Endothelial cell of umbilical vein (primary cell): ENCODE measurements at regions not wholly inside any gene's neighbourhood (a gene's known extent, or its start where the extent isn't known, plus 50 kb on each side); places are given as distances from the start of the nearest gene placed in this dataset.

Source experiments
- BruUV-seq: library from RNA; stranded (reverse); fragments of 400-500 nt; replicated peaks from 2 replicates; lab custom pipeline; 2021; lab: Mats Ljungman, UMichigan
- CTCF ChIA-PET: fragments of 300-600, 350-600 bp; sonication (Branson Sonifier 250); formaldehyde crosslinking; loops from one replicate; lab custom pipeline; 2021; ENCODE audit warnings: antibody characterized with exemption, inconsistent platforms; lab: Charles Lee
- POLR2A ChIA-PET: fragments of 300-600, 350-600 bp; sonication (Branson Sonifier 250); formaldehyde crosslinking; loops from one replicate; lab custom pipeline; 2021; ENCODE audit warnings: antibody characterized with exemption, inconsistent platforms; lab: Charles Lee
- DNase-seq: peaks from one replicate; pipeline ENCODE4 v3.0.0-alpha.2; 2011; ENCODE audit warnings: low read depth, low spot score
- FAIRE-seq: peaks from 2 replicates; lab custom pipeline; 2011; peaks lifted over from hg19 to GRCh38; lab: Jason Lieb, UNC
- H2AFZ ChIP-seq: 2 replicates; pipeline ENCODE4 v1.6.0; 2012; ENCODE audit warnings: low read depth, low read length, control low read depth, inconsistent platforms
- H3K27ac ChIP-seq: 2 replicates; pipeline ENCODE4 v1.5.1; 2011; ENCODE audit warnings: low read depth, mild to moderate bottlenecking, control low read depth, low read length, moderate library complexity; ENCODE audit not compliant: insufficient read depth
- H3K27me3 ChIP-seq, 2 experiments: 2 replicates each; pipeline versions ENCODE4 v1.6.0 to v1.6.1; 2011; ENCODE audit warnings: low read length in 2 of 2, mixed read lengths in 1 of 2; ENCODE audit not compliant: control insufficient read depth in 2 of 2, insufficient read depth in 2 of 2
- H3K36me3 ChIP-seq, 2 experiments: 2 replicates in 1 of 2; 3 replicates in 1 of 2; pipeline ENCODE4 v1.5.1; 2011; ENCODE audit warnings: low read length in 2 of 2, mild to moderate bottlenecking in 1 of 2, moderate library complexity in 1 of 2; ENCODE audit not compliant: control insufficient read depth in 2 of 2, insufficient read depth in 2 of 2; ENCODE audit errors: extremely low read depth in 1 of 2
- H3K4me1 ChIP-seq: 3 replicates; pipeline ENCODE4 v1.5.1; 2011; ENCODE audit warnings: mild to moderate bottlenecking, low read length; ENCODE audit not compliant: control insufficient read depth, insufficient read depth; ENCODE audit errors: extremely low read depth
- H3K4me2 ChIP-seq: 2 replicates; pipeline ENCODE4 v1.6.1; 2011; ENCODE audit warnings: low read length, control low read depth, mixed read lengths; ENCODE audit not compliant: insufficient read depth
- H3K4me3 ChIP-seq, 3 experiments: fragments of 200-600 bp in 1 of 3; sonication (generic), shearing (Covaris generic) in 1 of 3; replicated peaks in 1 of 3; 2 replicates each; pipeline ENCODE4 v1.5.1; 2011 to 2016; ENCODE audit warnings: control low read depth in 3 of 3, low read length in 3 of 3, mild to moderate bottlenecking in 2 of 3, inconsistent platforms in 1 of 3, low read depth in 1 of 3, moderate library complexity in 1 of 3; ENCODE audit not compliant: insufficient read depth in 1 of 3
- H3K79me2 ChIP-seq: 2 replicates; pipeline ENCODE4 v1.6.0; 2012; ENCODE audit warnings: low read length, inconsistent platforms; ENCODE audit not compliant: control insufficient read depth, insufficient read depth
- H3K9ac ChIP-seq: replicated peaks from 2 replicates; pipeline ENCODE3; 2011; ENCODE audit warnings: low read length, control low read depth; ENCODE audit not compliant: insufficient read depth; ENCODE audit errors: extremely low read depth
- H3K9me1 ChIP-seq: replicated peaks from 3 replicates; pipeline ENCODE4 v1.6.0; 2011; ENCODE audit warnings: mild to moderate bottlenecking, low read length; ENCODE audit not compliant: control insufficient read depth, insufficient read depth; ENCODE audit errors: extremely low read depth
- H3K9me3 ChIP-seq: replicated peaks from 2 replicates; pipeline ENCODE4 v1.5.1; 2012; ENCODE audit warnings: low read length, inconsistent platforms; ENCODE audit not compliant: control insufficient read depth, insufficient read depth
- H4K20me1 ChIP-seq: replicated peaks from 2 replicates; pipeline ENCODE3; 2011; ENCODE audit warnings: mild to moderate bottlenecking, low read length; ENCODE audit not compliant: control insufficient read depth, insufficient read depth; ENCODE audit errors: extremely low read depth
- EZH2 ChIP-seq: IDR thresholded peaks from 2 replicates; pipeline ENCODE4 v1.6.1; 2012; ENCODE audit warnings: borderline replicate concordance, low read depth, mild to moderate bottlenecking, moderate library complexity, low read length, inconsistent platforms; ENCODE audit not compliant: severe bottlenecking
- FOS ChIP-seq: IDR thresholded peaks from 2 replicates; pipeline ENCODE4 v1.6.1; 2011; ENCODE audit warnings: mild to moderate bottlenecking, low read length, moderate library complexity, borderline replicate concordance; ENCODE audit not compliant: insufficient read depth
- GATA2 ChIP-seq: IDR thresholded peaks from 2 replicates; pipeline ENCODE4 v1.7.0; 2011; ENCODE audit warnings: low read depth, mild to moderate bottlenecking, moderate library complexity, mixed read lengths, low read length; ENCODE audit not compliant: insufficient read length, insufficient read depth
- JUN ChIP-seq: IDR thresholded peaks from 2 replicates; pipeline ENCODE4 v1.6.1; 2011; ENCODE audit warnings: borderline replicate concordance, low read depth; ENCODE audit not compliant: insufficient read length, insufficient read depth
- MYC ChIP-seq: IDR thresholded peaks from one replicate; pipeline ENCODE4 v1.6.1; 2011; ENCODE audit warnings: mild to moderate bottlenecking, low read depth, low read length
- POLR2A ChIP-seq: IDR thresholded peaks from 2 replicates; pipeline ENCODE4 v1.6.1; 2012; ENCODE audit warnings: low read depth, mild to moderate bottlenecking, control low read depth, low read length
- POLR2AphosphoS5 ChIP-seq: IDR thresholded peaks from 2 replicates; pipeline ENCODE4 v1.6.1; 2012; ENCODE audit warnings: low read depth, mild to moderate bottlenecking, control low read depth, low read length, moderate library complexity; ENCODE audit not compliant: insufficient read depth
- dilution Hi-C: fragments of 300-500 bp; cut with MboI; formaldehyde crosslinking; loops from one replicate; pipeline ENCODE4 v1.15.0; 2019; ENCODE audit warnings: low sequenced_read_pairs; ENCODE audit not compliant: extremely low pct_ligation_motif_present
- intact Hi-C: fragments of 100-400 bp; cut with micrococcal nuclease; formaldehyde crosslinking; loops from one replicate; pipeline ENCODE4 v1.10.0; 2022
- TF ChIP-seq, protein P1 (sequence below), 2 donors: IDR thresholded peaks; 1 replicate in 1 of 2; 2 replicates in 1 of 2; pipeline ENCODE4 v1.5.1; 2011; ENCODE audit warnings: low read length in 2 of 2, mild to moderate bottlenecking in 2 of 2, moderate library complexity in 2 of 2, control low read depth in 1 of 2, inconsistent platforms in 1 of 2, low read depth in 1 of 2; ENCODE audit not compliant: insufficient read depth in 1 of 2; ENCODE audit errors: extremely low read depth in 1 of 2
- TF ChIP-seq, protein P2 (sequence below): IDR thresholded peaks from 2 replicates; pipeline ENCODE4 v1.6.1; 2011; ENCODE audit not compliant: insufficient read depth, insufficient read length

DNA sequence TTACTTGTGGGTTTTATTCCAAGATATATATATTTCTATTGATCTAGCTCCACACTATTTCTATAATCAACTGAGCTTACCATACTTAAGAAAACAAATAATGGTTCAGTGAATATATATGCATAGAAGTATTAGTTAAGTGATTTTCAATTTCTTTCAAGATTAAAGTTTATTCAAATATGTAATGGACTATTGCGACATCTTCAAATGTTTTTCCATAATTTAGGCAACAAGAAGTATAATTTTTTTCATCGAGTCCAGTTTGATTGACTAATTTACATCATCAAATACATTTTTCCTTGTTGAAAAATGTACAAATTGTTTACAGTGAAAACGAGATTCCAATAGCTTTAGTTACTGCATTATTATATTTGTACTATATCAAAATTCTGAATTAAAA lies 528.6 kb downstream of the PTPRC start:
- no peaks in the 10 kb centered on the region for H3K9me3 ChIP-seq
- no peaks in the 10 kb centered on the region for H3K9me1 ChIP-seq
- H3K4me2 ChIP-seq = no peak overlapping the region
- intact Hi-C loops = no loop called here
- CTCF ChIA-PET = no interaction called here
- H3K27ac ChIP-seq = no peak overlapping the region
- no peak for TF ChIP-seq JUN
- TF ChIP-seq, protein P1, sequence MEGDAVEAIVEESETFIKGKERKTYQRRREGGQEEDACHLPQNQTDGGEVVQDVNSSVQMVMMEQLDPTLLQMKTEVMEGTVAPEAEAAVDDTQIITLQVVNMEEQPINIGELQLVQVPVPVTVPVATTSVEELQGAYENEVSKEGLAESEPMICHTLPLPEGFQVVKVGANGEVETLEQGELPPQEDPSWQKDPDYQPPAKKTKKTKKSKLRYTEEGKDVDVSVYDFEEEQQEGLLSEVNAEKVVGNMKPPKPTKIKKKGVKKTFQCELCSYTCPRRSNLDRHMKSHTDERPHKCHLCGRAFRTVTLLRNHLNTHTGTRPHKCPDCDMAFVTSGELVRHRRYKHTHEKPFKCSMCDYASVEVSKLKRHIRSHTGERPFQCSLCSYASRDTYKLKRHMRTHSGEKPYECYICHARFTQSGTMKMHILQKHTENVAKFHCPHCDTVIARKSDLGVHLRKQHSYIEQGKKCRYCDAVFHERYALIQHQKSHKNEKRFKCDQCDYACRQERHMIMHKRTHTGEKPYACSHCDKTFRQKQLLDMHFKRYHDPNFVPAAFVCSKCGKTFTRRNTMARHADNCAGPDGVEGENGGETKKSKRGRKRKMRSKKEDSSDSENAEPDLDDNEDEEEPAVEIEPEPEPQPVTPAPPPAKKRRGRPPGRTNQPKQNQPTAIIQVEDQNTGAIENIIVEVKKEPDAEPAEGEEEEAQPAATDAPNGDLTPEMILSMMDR (IDR thresholded peaks at IDR 0.05; ENCODE audit: extremely low read depth in 1 of 2, insufficient read depth in 1 of 2, low read depth in 1 of 2, low read length in 2 of 2) = no peak
- no peak for TF ChIP-seq FOS
- no peak for TF ChIP-seq EZH2
- TF ChIP-seq GATA2 = no peak
- no peak for TF ChIP-seq MYC
- no peak for TF ChIP-seq POLR2AphosphoS5
- TF ChIP-seq, protein P2, sequence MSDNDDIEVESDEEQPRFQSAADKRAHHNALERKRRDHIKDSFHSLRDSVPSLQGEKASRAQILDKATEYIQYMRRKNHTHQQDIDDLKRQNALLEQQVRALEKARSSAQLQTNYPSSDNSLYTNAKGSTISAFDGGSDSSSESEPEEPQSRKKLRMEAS = no peak
- no peak for TF ChIP-seq POLR2A
- H3K27me3 ChIP-seq = no peaks in the 10 kb centered on the region
- POLR2A ChIA-PET = no interaction called here
- no peak overlapping the region for H3K9ac ChIP-seq
- DNase-seq = no peak
- H3K4me1 ChIP-seq = no peaks in the 10 kb centered on the region
- no TSS peak for BruUV-seq
- H3K36me3 ChIP-seq = no peaks in the 10 kb centered on the region
- H2AFZ ChIP-seq = no peak overlapping the region
- H3K79me2 ChIP-seq = no peaks in the 10 kb centered on the region
- no peak for FAIRE-seq
- no peak overlapping the region for H3K4me3 ChIP-seq
- H4K20me1 ChIP-seq = no peaks in the 10 kb centered on the region
- dilution Hi-C loops = no loop called here
